Endothelial cell of umbilical vein (primary cell): ENCODE measurements at regions not wholly inside any gene's neighbourhood (a gene's known extent, or its start where the extent isn't known, plus 50 kb on each side); places are given as distances from the start of the nearest gene placed in this dataset.

ENCODE experiments used
- BruUV-seq: library from RNA; stranded (reverse); fragments of 400-500 nt; replicated peaks from 2 replicates; lab custom pipeline; 2021; lab: Mats Ljungman, UMichigan
- CTCF ChIA-PET: fragments of 300-600, 350-600 bp; sonication (Branson Sonifier 250); formaldehyde crosslinking; loops from one replicate; lab custom pipeline; 2021; ENCODE audit warnings: antibody characterized with exemption, inconsistent platforms; lab: Charles Lee
- POLR2A ChIA-PET: fragments of 300-600, 350-600 bp; sonication (Branson Sonifier 250); formaldehyde crosslinking; loops from one replicate; lab custom pipeline; 2021; ENCODE audit warnings: antibody characterized with exemption, inconsistent platforms; lab: Charles Lee
- DNase-seq: peaks from one replicate; pipeline ENCODE4 v3.0.0-alpha.2; 2011; ENCODE audit warnings: low read depth, low spot score
- FAIRE-seq: peaks from 2 replicates; lab custom pipeline; 2011; peaks lifted over from hg19 to GRCh38; lab: Jason Lieb, UNC
- H2AFZ ChIP-seq: 2 replicates; pipeline ENCODE4 v1.6.0; 2012; ENCODE audit warnings: low read depth, low read length, control low read depth, inconsistent platforms
- H3K27ac ChIP-seq: 2 replicates; pipeline ENCODE4 v1.5.1; 2011; ENCODE audit warnings: low read depth, mild to moderate bottlenecking, control low read depth, low read length, moderate library complexity; ENCODE audit not compliant: insufficient read depth
- H3K27me3 ChIP-seq, 2 experiments: 2 replicates each; pipeline versions ENCODE4 v1.6.0 to v1.6.1; 2011; ENCODE audit warnings: low read length in 2 of 2, mixed read lengths in 1 of 2; ENCODE audit not compliant: control insufficient read depth in 2 of 2, insufficient read depth in 2 of 2
- H3K36me3 ChIP-seq, 2 experiments: 2 replicates in 1 of 2; 3 replicates in 1 of 2; pipeline ENCODE4 v1.5.1; 2011; ENCODE audit warnings: low read length in 2 of 2, mild to moderate bottlenecking in 1 of 2, moderate library complexity in 1 of 2; ENCODE audit not compliant: control insufficient read depth in 2 of 2, insufficient read depth in 2 of 2; ENCODE audit errors: extremely low read depth in 1 of 2
- H3K4me1 ChIP-seq: 3 replicates; pipeline ENCODE4 v1.5.1; 2011; ENCODE audit warnings: mild to moderate bottlenecking, low read length; ENCODE audit not compliant: control insufficient read depth, insufficient read depth; ENCODE audit errors: extremely low read depth
- H3K4me2 ChIP-seq: 2 replicates; pipeline ENCODE4 v1.6.1; 2011; ENCODE audit warnings: low read length, control low read depth, mixed read lengths; ENCODE audit not compliant: insufficient read depth
- H3K4me3 ChIP-seq, 3 experiments: fragments of 200-600 bp in 1 of 3; sonication (generic), shearing (Covaris generic) in 1 of 3; replicated peaks in 1 of 3; 2 replicates each; pipeline ENCODE4 v1.5.1; 2011 to 2016; ENCODE audit warnings: control low read depth in 3 of 3, low read length in 3 of 3, mild to moderate bottlenecking in 2 of 3, inconsistent platforms in 1 of 3, low read depth in 1 of 3, moderate library complexity in 1 of 3; ENCODE audit not compliant: insufficient read depth in 1 of 3
- H3K79me2 ChIP-seq: 2 replicates; pipeline ENCODE4 v1.6.0; 2012; ENCODE audit warnings: low read length, inconsistent platforms; ENCODE audit not compliant: control insufficient read depth, insufficient read depth
- H3K9ac ChIP-seq: replicated peaks from 2 replicates; pipeline ENCODE3; 2011; ENCODE audit warnings: low read length, control low read depth; ENCODE audit not compliant: insufficient read depth; ENCODE audit errors: extremely low read depth
- H3K9me1 ChIP-seq: replicated peaks from 3 replicates; pipeline ENCODE4 v1.6.0; 2011; ENCODE audit warnings: mild to moderate bottlenecking, low read length; ENCODE audit not compliant: control insufficient read depth, insufficient read depth; ENCODE audit errors: extremely low read depth
- H3K9me3 ChIP-seq: replicated peaks from 2 replicates; pipeline ENCODE4 v1.5.1; 2012; ENCODE audit warnings: low read length, inconsistent platforms; ENCODE audit not compliant: control insufficient read depth, insufficient read depth
- H4K20me1 ChIP-seq: replicated peaks from 2 replicates; pipeline ENCODE3; 2011; ENCODE audit warnings: mild to moderate bottlenecking, low read length; ENCODE audit not compliant: control insufficient read depth, insufficient read depth; ENCODE audit errors: extremely low read depth
- EZH2 ChIP-seq: IDR thresholded peaks from 2 replicates; pipeline ENCODE4 v1.6.1; 2012; ENCODE audit warnings: borderline replicate concordance, low read depth, mild to moderate bottlenecking, moderate library complexity, low read length, inconsistent platforms; ENCODE audit not compliant: severe bottlenecking
- FOS ChIP-seq: IDR thresholded peaks from 2 replicates; pipeline ENCODE4 v1.6.1; 2011; ENCODE audit warnings: mild to moderate bottlenecking, low read length, moderate library complexity, borderline replicate concordance; ENCODE audit not compliant: insufficient read depth
- GATA2 ChIP-seq: IDR thresholded peaks from 2 replicates; pipeline ENCODE4 v1.7.0; 2011; ENCODE audit warnings: low read depth, mild to moderate bottlenecking, moderate library complexity, mixed read lengths, low read length; ENCODE audit not compliant: insufficient read length, insufficient read depth
- JUN ChIP-seq: IDR thresholded peaks from 2 replicates; pipeline ENCODE4 v1.6.1; 2011; ENCODE audit warnings: borderline replicate concordance, low read depth; ENCODE audit not compliant: insufficient read length, insufficient read depth
- MYC ChIP-seq: IDR thresholded peaks from one replicate; pipeline ENCODE4 v1.6.1; 2011; ENCODE audit warnings: mild to moderate bottlenecking, low read depth, low read length
- POLR2A ChIP-seq: IDR thresholded peaks from 2 replicates; pipeline ENCODE4 v1.6.1; 2012; ENCODE audit warnings: low read depth, mild to moderate bottlenecking, control low read depth, low read length
- dilution Hi-C: fragments of 300-500 bp; cut with MboI; formaldehyde crosslinking; loops from one replicate; pipeline ENCODE4 v1.15.0; 2019; ENCODE audit warnings: low sequenced_read_pairs; ENCODE audit not compliant: extremely low pct_ligation_motif_present
- intact Hi-C: fragments of 100-400 bp; cut with micrococcal nuclease; formaldehyde crosslinking; loops from one replicate; pipeline ENCODE4 v1.10.0; 2022
- TF ChIP-seq, protein P1 (sequence below), 2 donors: IDR thresholded peaks; 1 replicate in 1 of 2; 2 replicates in 1 of 2; pipeline ENCODE4 v1.5.1; 2011; ENCODE audit warnings: low read length in 2 of 2, mild to moderate bottlenecking in 2 of 2, moderate library complexity in 2 of 2, control low read depth in 1 of 2, inconsistent platforms in 1 of 2, low read depth in 1 of 2; ENCODE audit not compliant: insufficient read depth in 1 of 2; ENCODE audit errors: extremely low read depth in 1 of 2

DNA sequence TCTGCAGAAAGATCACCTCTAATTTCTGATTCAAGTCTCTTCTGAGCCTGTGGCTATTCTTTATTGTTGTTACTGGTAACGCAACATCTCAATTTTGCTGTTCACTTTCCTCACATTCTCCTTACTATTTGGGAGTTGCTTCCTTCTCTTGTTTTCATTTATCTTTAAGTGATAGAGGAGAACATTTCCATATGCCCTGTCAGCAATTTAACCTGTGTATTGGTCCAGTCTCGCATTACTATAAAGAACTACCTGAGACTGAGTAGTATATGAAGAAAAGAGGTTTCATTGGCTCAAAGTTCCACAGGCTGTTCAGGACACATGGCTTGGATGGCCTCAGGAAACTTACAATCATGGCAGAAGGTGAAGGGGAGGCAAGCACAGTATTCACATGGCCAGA, 1025.1 kb downstream of the OTOL1 start:
- dilution Hi-C loops (no loop called here), intact Hi-C loops (no loop called here)
- peaks cover 2% of the 10 kb centered on the region for H3K9me3 ChIP-seq
- no peak overlapping the region for H3K4me3 ChIP-seq
- H3K79me2 ChIP-seq = no peaks in the 10 kb centered on the region
- H3K4me2 ChIP-seq = no peak overlapping the region
- H4K20me1 ChIP-seq = no peaks in the 10 kb centered on the region
- H3K4me1 ChIP-seq = no peaks in the 10 kb centered on the region
- FAIRE-seq (no peak), DNase-seq (no peak)
- no peak overlapping the region for H2AFZ ChIP-seq
- H3K27ac ChIP-seq = no peak overlapping the region
- no TSS peak for BruUV-seq
- TF ChIP-seq FOS (no peak), JUN (no peak), MYC (no peak), POLR2A (no peak), GATA2 (no peak), EZH2 (no peak)
- TF ChIP-seq, protein P1, sequence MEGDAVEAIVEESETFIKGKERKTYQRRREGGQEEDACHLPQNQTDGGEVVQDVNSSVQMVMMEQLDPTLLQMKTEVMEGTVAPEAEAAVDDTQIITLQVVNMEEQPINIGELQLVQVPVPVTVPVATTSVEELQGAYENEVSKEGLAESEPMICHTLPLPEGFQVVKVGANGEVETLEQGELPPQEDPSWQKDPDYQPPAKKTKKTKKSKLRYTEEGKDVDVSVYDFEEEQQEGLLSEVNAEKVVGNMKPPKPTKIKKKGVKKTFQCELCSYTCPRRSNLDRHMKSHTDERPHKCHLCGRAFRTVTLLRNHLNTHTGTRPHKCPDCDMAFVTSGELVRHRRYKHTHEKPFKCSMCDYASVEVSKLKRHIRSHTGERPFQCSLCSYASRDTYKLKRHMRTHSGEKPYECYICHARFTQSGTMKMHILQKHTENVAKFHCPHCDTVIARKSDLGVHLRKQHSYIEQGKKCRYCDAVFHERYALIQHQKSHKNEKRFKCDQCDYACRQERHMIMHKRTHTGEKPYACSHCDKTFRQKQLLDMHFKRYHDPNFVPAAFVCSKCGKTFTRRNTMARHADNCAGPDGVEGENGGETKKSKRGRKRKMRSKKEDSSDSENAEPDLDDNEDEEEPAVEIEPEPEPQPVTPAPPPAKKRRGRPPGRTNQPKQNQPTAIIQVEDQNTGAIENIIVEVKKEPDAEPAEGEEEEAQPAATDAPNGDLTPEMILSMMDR (IDR thresholded peaks at IDR 0.05; ENCODE audit: extremely low read depth in 1 of 2, insufficient read depth in 1 of 2, low read depth in 1 of 2, low read length in 2 of 2) = no peak
- no peaks in the 10 kb centered on the region for H3K9me1 ChIP-seq
- POLR2A ChIA-PET = no interaction called here
- H3K27me3 ChIP-seq = no peaks in the 10 kb centered on the region
- no peaks in the 10 kb centered on the region for H3K36me3 ChIP-seq
- CTCF ChIA-PET = no interaction called here
- H3K9ac ChIP-seq = no peak overlapping the region
